H1 (cell line): ENCODE measurements at regions not wholly inside any gene's neighbourhood (a gene's known extent, or its start where the extent isn't known, plus 50 kb on each side); places are given as distances from the start of the nearest gene placed in this dataset.

Experiments
- CTCF ChIA-PET: fragments of 300-600 bp; sonication (Branson Sonifier 250); formaldehyde crosslinking; loops from one replicate; lab custom pipeline; 2021; ENCODE audit not compliant: partially characterized antibody; lab: Charles Lee
- POLR2A ChIA-PET: fragments of 300-600 bp; sonication (Branson Sonifier 250); formaldehyde crosslinking; loops from one replicate; lab custom pipeline; 2021; ENCODE audit warnings: inconsistent platforms; ENCODE audit not compliant: partially characterized antibody; lab: Charles Lee
- DNase-seq, 2 experiments: peaks; one replicate each; pipeline versions ENCODE4 v3.0.0 to v3.0.0-alpha.2; 2010 to 2022; ENCODE audit warnings: low spot score in 2 of 2, low read depth in 1 of 2, mixed read lengths in 1 of 2
- FAIRE-seq: peaks from 2 replicates; lab custom pipeline; 2011; peaks lifted over from hg19 to GRCh38; lab: Jason Lieb, UNC
- H2AFZ ChIP-seq: 2 replicates; pipeline ENCODE4 v1.8.1; 2012; ENCODE audit warnings: low read length, inconsistent platforms
- H2AK5ac ChIP-seq: 2 replicates; pipeline ENCODE4 v1.6.1; 2013; ENCODE audit warnings: low read depth, low read length
- H2BK120ac ChIP-seq: replicated peaks from 2 replicates; pipeline ENCODE3; 2013; ENCODE audit warnings: low read depth, low read length, inconsistent platforms
- H2BK12ac ChIP-seq: 2 replicates; pipeline ENCODE4 v1.6.1; 2013; ENCODE audit warnings: low read depth, low read length
- H2BK15ac ChIP-seq: 2 replicates; pipeline ENCODE4 v1.6.1; 2013; ENCODE audit warnings: low read length
- H2BK20ac ChIP-seq: 2 replicates; pipeline ENCODE4 v1.6.1; 2013; ENCODE audit warnings: low read length
- H2BK5ac ChIP-seq: 2 replicates; pipeline ENCODE4 v1.6.1; 2013; ENCODE audit warnings: low read depth, low read length
- H3K14ac ChIP-seq: 2 replicates; pipeline ENCODE4 v1.6.1; 2013; ENCODE audit warnings: inconsistent platforms; ENCODE audit not compliant: insufficient read length
- H3K18ac ChIP-seq: 2 replicates; pipeline ENCODE4 v1.6.1; 2013; ENCODE audit warnings: low read length; ENCODE audit errors: extremely low read depth
- H3K23ac ChIP-seq: 2 replicates; pipeline ENCODE4 v1.6.1; 2013; ENCODE audit warnings: inconsistent platforms; ENCODE audit not compliant: insufficient read length
- H3K23me2 ChIP-seq: 2 replicates; pipeline ENCODE4 v1.6.1; 2013; ENCODE audit warnings: low read depth, low read length
- H3K27ac ChIP-seq: 2 replicates; pipeline ENCODE4 v1.6.1; 2011; ENCODE audit warnings: low read depth, low read length, inconsistent platforms
- H3K27me3 ChIP-seq, 4 experiments: replicated peaks in 1 of 4; 1 replicate in 1 of 4; 2 replicates in 3 of 4; pipeline versions ENCODE4 v1.6.1 to v1.8.1; 2011 to 2013; ENCODE audit warnings: low read length in 3 of 4, mild to moderate bottlenecking in 3 of 4, inconsistent platforms in 2 of 4, mixed read lengths in 2 of 4, moderate library complexity in 1 of 4; ENCODE audit not compliant: control insufficient read depth in 3 of 4, insufficient read depth in 3 of 4; ENCODE audit errors: extremely low read depth in 1 of 4
- H3K36me3 ChIP-seq, 4 experiments: 2 replicates each; pipeline versions ENCODE4 v1.6.1 to v1.8.1; 2011 to 2013; ENCODE audit warnings: mild to moderate bottlenecking in 4 of 4, low read length in 3 of 4, moderate library complexity in 2 of 4, control low read depth in 1 of 4, inconsistent platforms in 1 of 4; ENCODE audit not compliant: insufficient read depth in 4 of 4, control insufficient read depth in 2 of 4
- H3K4ac ChIP-seq: replicated peaks from 2 replicates; pipeline ENCODE3; 2013; ENCODE audit warnings: low read length, low read depth, mixed read lengths, inconsistent platforms; ENCODE audit not compliant: insufficient read length
- H3K4me1 ChIP-seq, 4 experiments: replicated peaks in 1 of 4; 1 replicate in 1 of 4; 2 replicates in 3 of 4; pipeline versions ENCODE4 v1.6.1 to v1.8.1; 2011 to 2013; ENCODE audit warnings: low read length in 3 of 4, inconsistent platforms in 2 of 4, mixed read lengths in 1 of 4; ENCODE audit not compliant: insufficient read depth in 4 of 4, control insufficient read depth in 3 of 4
- H3K4me2 ChIP-seq, 2 experiments: 2 replicates each; pipeline versions ENCODE4 v1.6.1 to v1.8.1; 2011 to 2013; ENCODE audit warnings: low read depth in 2 of 2, low read length in 2 of 2, control low read depth in 1 of 2, inconsistent platforms in 1 of 2, mild to moderate bottlenecking in 1 of 2; ENCODE audit not compliant: insufficient read depth in 1 of 2
- H3K4me3 ChIP-seq, 4 experiments: fragments of 200-600, 300-600 bp in 1 of 4; sonication (generic), shearing (Covaris generic), sonication (Bioruptor Twin) in 1 of 4; 2 replicates each; pipeline versions ENCODE4 v1.5.1 to v1.8.1; 2011 to 2016; ENCODE audit warnings: low read length in 4 of 4, low read depth in 3 of 4, control low read depth in 2 of 4, inconsistent platforms in 2 of 4, mild to moderate bottlenecking in 2 of 4, mixed read lengths in 1 of 4, moderate library complexity in 1 of 4; ENCODE audit not compliant: insufficient read depth in 2 of 4; ENCODE audit errors: extremely low read depth in 1 of 4
- H3K56ac ChIP-seq: replicated peaks from 2 replicates; pipeline ENCODE3; 2013; ENCODE audit warnings: low read depth, mild to moderate bottlenecking, mixed read lengths, low read length, inconsistent platforms; ENCODE audit not compliant: insufficient read length
- H3K79me1 ChIP-seq: 2 replicates; pipeline ENCODE4 v1.6.1; 2013; ENCODE audit warnings: low read depth, low read length, control low read depth
- H3K79me2 ChIP-seq, 2 experiments: 2 replicates each; pipeline versions ENCODE4 v1.6.1 to v1.8.1; 2012 to 2013; ENCODE audit warnings: low read length in 2 of 2, mild to moderate bottlenecking in 2 of 2, inconsistent platforms in 1 of 2; ENCODE audit not compliant: insufficient read depth in 2 of 2, control insufficient read depth in 1 of 2
- H3K9ac ChIP-seq, 4 experiments: replicated peaks in 1 of 4; 1 replicate in 1 of 4; 2 replicates in 3 of 4; pipeline versions ENCODE4 v1.6.1 to v1.8.1; 2011 to 2013; ENCODE audit warnings: low read depth in 3 of 4, low read length in 3 of 4, control low read depth in 2 of 4, mild to moderate bottlenecking in 2 of 4, moderate library complexity in 2 of 4, inconsistent platforms in 1 of 4; ENCODE audit errors: extremely low read depth in 1 of 4
- H3K9me3 ChIP-seq, 2 experiments: 2 replicates each; pipeline versions ENCODE4 v1.6.1 to v1.8.1; 2012 to 2013; ENCODE audit warnings: mild to moderate bottlenecking in 2 of 2, moderate library complexity in 2 of 2, control low read depth in 1 of 2, inconsistent platforms in 1 of 2, low read depth in 1 of 2, low read length in 1 of 2, mixed read lengths in 1 of 2; ENCODE audit not compliant: insufficient read depth in 2 of 2
- H4K20me1 ChIP-seq, 2 experiments: replicated peaks in 1 of 2; 2 replicates each; pipeline versions ENCODE3 to v1.8.1; 2011 to 2013; ENCODE audit warnings: inconsistent platforms in 2 of 2, low read length in 2 of 2, mild to moderate bottlenecking in 1 of 2; ENCODE audit not compliant: insufficient read depth in 2 of 2, control insufficient read depth in 1 of 2
- H4K5ac ChIP-seq: 2 replicates; pipeline ENCODE4 v1.6.1; 2013; ENCODE audit warnings: low read length, low read depth, mixed read lengths, inconsistent platforms; ENCODE audit not compliant: insufficient read length
- H4K8ac ChIP-seq: 2 replicates; pipeline ENCODE4 v1.8.0; 2013; ENCODE audit warnings: mild to moderate bottlenecking, moderate library complexity, low read length, inconsistent platforms; ENCODE audit not compliant: insufficient read depth; ENCODE audit errors: extremely low read depth
- H4K91ac ChIP-seq: replicated peaks from 2 replicates; pipeline ENCODE3; 2013; ENCODE audit warnings: low read length, mixed read lengths, inconsistent platforms; ENCODE audit not compliant: insufficient read length
- ATF3 ChIP-seq: IDR thresholded peaks from 2 replicates; pipeline ENCODE4 v1.6.1; 2011; ENCODE audit warnings: low read depth, mild to moderate bottlenecking, low read length; ENCODE audit not compliant: insufficient read depth
- CTBP2 ChIP-seq: IDR thresholded peaks from 2 replicates; pipeline ENCODE4 v1.7.0; 2011; ENCODE audit warnings: borderline replicate concordance, mild to moderate bottlenecking, moderate library complexity, mixed read lengths, low read length; ENCODE audit not compliant: insufficient read depth, insufficient read length
- FOSL1 ChIP-seq: IDR thresholded peaks from 2 replicates; pipeline ENCODE4 v1.6.1; 2011; ENCODE audit warnings: mild to moderate bottlenecking, low read depth, low read length, moderate library complexity; ENCODE audit not compliant: insufficient read depth
- JUND ChIP-seq: IDR thresholded peaks from 2 replicates; pipeline ENCODE4 v1.6.1; 2011; ENCODE audit warnings: mild to moderate bottlenecking, improper control_type of control experiment, low read length
- KDM1A ChIP-seq: fragments of 200-600, 300-600 bp; sonication (generic); IDR thresholded peaks from 2 replicates; pipeline ENCODE4 v1.7.1; 2016; ENCODE audit warnings: mild to moderate bottlenecking, low read length, borderline replicate concordance
- KDM4A ChIP-seq: IDR thresholded peaks from one replicate; pipeline ENCODE4 v1.7.1; 2012; ENCODE audit warnings: low read depth, mild to moderate bottlenecking, moderate library complexity, low read length, inconsistent platforms; ENCODE audit not compliant: severe bottlenecking
- KDM5A ChIP-seq: fragments of 200-600 bp; IDR thresholded peaks from 2 replicates; pipeline ENCODE4 v1.7.1; 2012; ENCODE audit warnings: mild to moderate bottlenecking, low read length, inconsistent platforms, mixed read lengths
- PHF8 ChIP-seq: fragments of 200-600 bp; sonication (generic); conservative IDR thresholded peaks from 2 replicates; pipeline ENCODE4 v1.7.1; 2012; ENCODE audit warnings: low read depth, mild to moderate bottlenecking, inconsistent platforms, low read length, moderate library complexity
- POLR2AphosphoS5 ChIP-seq: IDR thresholded peaks from 2 replicates; pipeline ENCODE4 v1.6.1; 2011; ENCODE audit warnings: low read depth, low read length
- POU5F1 ChIP-seq: IDR thresholded peaks from 2 replicates; pipeline ENCODE4 v1.6.1; 2011; ENCODE audit warnings: low read depth, mild to moderate bottlenecking, low read length, moderate library complexity
- RXRA ChIP-seq: IDR thresholded peaks from 2 replicates; pipeline ENCODE4 v1.6.1; 2011; ENCODE audit warnings: low read depth, mild to moderate bottlenecking, low read length, moderate library complexity; ENCODE audit not compliant: insufficient read depth
- SAP30 ChIP-seq: fragments of 300-600 bp; sonication (generic); IDR thresholded peaks from 2 replicates; pipeline ENCODE4 v1.7.1; 2012; ENCODE audit warnings: low read length, moderate library complexity, mild to moderate bottlenecking, inconsistent platforms; ENCODE audit not compliant: insufficient read depth, insufficient replicate concordance
- SRF ChIP-seq: IDR thresholded peaks from 2 replicates; pipeline ENCODE4 v1.6.1; 2011; ENCODE audit warnings: mild to moderate bottlenecking, low read depth, low read length, moderate library complexity
- TBP ChIP-seq: IDR thresholded peaks from 2 replicates; pipeline ENCODE4 v1.6.1; 2011; ENCODE audit warnings: low read depth, low read length, improper control_type of control experiment
- ZNF274 ChIP-seq: IDR thresholded peaks from 2 replicates; pipeline ENCODE4 v1.7.0; 2012; ENCODE audit warnings: low read length, borderline replicate concordance; ENCODE audit errors: extremely low read depth
- WGBS, 2 experiments: shearing (Covaris generic) in 1 of 2; methylation state at CpG; one replicate each; pipeline versions ENCODE4 v1.1.6 to v1.1.7; 2013 to 2015; ENCODE audit warnings: low lambda C conversion rate in 2 of 2, mixed read lengths in 2 of 2, inconsistent platforms in 1 of 2, low coverage in 1 of 2, missing lambda C conversion rate in 1 of 2; ENCODE audit not compliant: insufficient replicate concordance in 2 of 2, insufficient coverage in 1 of 2, insufficient read length in 1 of 2; ENCODE audit errors: extremely low coverage in 1 of 2, missing lambda C conversion rate in 1 of 2; 5-methylcytosine and 5-hydroxymethylcytosine counted together

DNA sequence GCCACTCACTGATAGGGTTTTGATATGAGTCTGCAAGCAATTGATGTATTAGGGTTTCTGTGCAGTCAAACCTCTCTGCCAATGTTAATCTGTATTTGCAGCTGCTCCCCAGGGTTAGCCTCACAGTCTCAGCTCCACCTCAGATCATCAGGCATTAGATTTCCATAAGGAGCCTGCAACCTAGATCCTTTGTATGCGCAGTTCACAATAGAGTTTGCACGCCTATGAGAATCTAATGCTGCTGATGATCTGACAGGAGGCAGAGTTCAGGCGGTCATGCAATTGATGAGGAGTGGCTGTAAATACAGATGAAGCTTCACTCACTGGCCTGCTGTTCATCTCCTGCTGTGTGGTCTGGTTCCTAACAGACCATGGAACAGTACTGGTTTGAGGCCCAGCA, 280.6 kb downstream of the PAPSS1 start:
- Histone ChIP-seq H3K4me2 (no peak overlapping the region), H3K23me2 (no peaks in the 10 kb centered on the region), H3K9me3 (no peaks in the 10 kb centered on the region), H4K91ac (no peak overlapping the region), H2BK12ac (no peak overlapping the region), H2BK15ac (no peak overlapping the region), H3K4ac (no peak overlapping the region), H3K4me1 (no peaks in the 10 kb centered on the region), H3K36me3 (no peaks in the 10 kb centered on the region), H2AK5ac (no peak overlapping the region), H4K8ac (no peak overlapping the region), H3K79me1 (no peaks in the 10 kb centered on the region), H4K20me1 (no peaks in the 10 kb centered on the region), H3K27ac (no peak overlapping the region), H2BK120ac (no peak overlapping the region), H3K18ac (no peak overlapping the region), H3K56ac (no peak overlapping the region), H2BK20ac (no peak overlapping the region), H3K9ac (no peak overlapping the region), H3K79me2 (no peaks in the 10 kb centered on the region), H2AFZ (no peak overlapping the region), H3K14ac (no peak overlapping the region), H4K5ac (no peak overlapping the region), H3K4me3 (no peak overlapping the region), H3K23ac (no peak overlapping the region), H3K27me3 (no peaks in the 10 kb centered on the region), H2BK5ac (no peak overlapping the region)
- FAIRE-seq = no peak
- TF ChIP-seq CTBP2 (no peak), ATF3 (no peak), POU5F1 (no peak), TBP (no peak), RXRA (no peak), ZNF274 (no peak), KDM5A (no peak), KDM1A (no peak), POLR2AphosphoS5 (no peak), PHF8 (no peak), SRF (no peak), JUND (no peak), SAP30 (no peak), FOSL1 (no peak), KDM4A (no peak)
- POLR2A ChIA-PET = no interaction called here
- 88% methylated on average over 3 of the region's 3 CpGs; no CpG with 5 or more reads in 1 of the 2 experiments for WGBS, 2 experiments
- CTCF ChIA-PET = interaction anchor here (0.9 to 1.1 kb wide), 2 partner anchors 8 to 29 kb away, joined by 3 to 5 read pairs; no protein-coding TSS in a partner anchor
- no peak for DNase-seq
